HG02943 (cell line): ENCODE measurements at regions not wholly inside any gene's neighbourhood (a gene's known extent, or its start where the extent isn't known, plus 50 kb on each side); places are given as distances from the start of the nearest gene placed in this dataset.

Source experiments
- ATAC-seq: cut with Tn5 transposase; IDR thresholded peaks from one replicate; pipeline ENCODE4 v1.9.1; 2021; ENCODE audit warnings: mild to moderate bottlenecking, low read depth, moderate library complexity; ENCODE audit not compliant: unreplicated experiment

GRCh38 chr15:69593981-69594966 is 141.7 kb downstream of the RPLP1 start:
- no peak for ATAC-seq

GRCh38 chr15:69595009-69595791 is 142.6 kb downstream of the RPLP1 start:
- ATAC-seq, result no peak

GRCh38 chr15:69597061-69597592 is 144.5 kb downstream of the RPLP1 start:
- no peak for ATAC-seq

GRCh38 chr15:69599271-69599670 is 146.7 kb downstream of the RPLP1 start:
- no peak for ATAC-seq

GRCh38 chr15:69600556-69601085 is 148.0 kb downstream of the RPLP1 start:
- no peak for ATAC-seq

GRCh38 chr15:69601711-69602504 is 149.3 kb downstream of the RPLP1 start:
- ATAC-seq, result no peak

- no peak for ATAC-seq
Measured at GRCh38 chr15:69602921-69603320, 150.3 kb downstream of the RPLP1 start.

- ATAC-seq, result no peak
Measured at GRCh38 chr15:69603369-69604071, 150.9 kb downstream of the RPLP1 start.

GRCh38 chr15:69604072-69604411 is 151.4 kb downstream of the RPLP1 start:
- no peak for ATAC-seq

GRCh38 chr15:69606144-69606543 is 153.5 kb downstream of the RPLP1 start:
- no peak for ATAC-seq

GRCh38 chr15:69606921-69607500 is 154.4 kb downstream of the RPLP1 start:
- no peak for ATAC-seq

- ATAC-seq, result no peak
Measured at GRCh38 chr15:69608661-69609060, 156.0 kb downstream of the RPLP1 start.

- no peak for ATAC-seq
Measured at GRCh38 chr15:69609176-69609575, 156.6 kb downstream of the RPLP1 start.

- no peak for ATAC-seq
Measured at GRCh38 chr15:69609776-69610175, 157.2 kb downstream of the RPLP1 start.

GRCh38 chr15:69610277-69610676 is 157.7 kb downstream of the RPLP1 start:
- ATAC-seq, result no peak

GRCh38 chr15:69610858-69611257 is 158.2 kb downstream of the RPLP1 start:
- no peak for ATAC-seq

- no peak for ATAC-seq
Measured at GRCh38 chr15:69612112-69612511, 159.5 kb downstream of the RPLP1 start.

- ATAC-seq, result no peak
Measured at GRCh38 chr15:69613182-69613581, 160.6 kb downstream of the RPLP1 start.

- no peak for ATAC-seq
Measured at GRCh38 chr15:69613988-69614387, 161.4 kb downstream of the RPLP1 start.
